ENCODE measurements at regions not wholly inside any gene's neighbourhood (a gene's known extent, or its start where the extent isn't known, plus 50 kb on each side); places are given as distances from the start of the nearest gene placed in this dataset.
"Not testable (repeated sequence)": the region's sequence is repeated elsewhere in the genome, so short reads cannot be mapped to it uniquely, and the experiment has no call there.

DNA sequence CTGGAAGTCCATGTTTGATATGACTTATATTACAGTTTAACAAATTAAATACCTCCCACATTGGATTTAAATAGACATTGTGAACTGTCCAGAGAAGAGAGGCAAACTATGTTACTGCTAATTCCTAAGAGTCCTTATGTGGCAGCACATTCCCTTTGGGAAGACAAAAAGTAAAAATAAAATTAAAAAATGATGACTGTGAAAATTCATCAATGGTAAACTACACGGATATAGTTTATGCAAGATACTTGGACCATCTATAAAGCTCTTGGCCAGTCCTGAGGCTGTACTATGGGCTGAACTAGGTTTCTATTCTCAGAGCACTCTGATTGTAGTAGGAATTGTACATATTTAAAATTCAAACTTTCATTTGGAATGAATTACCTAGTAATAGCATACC is 206.4 kb downstream of the LRRK2 start:
- no peak for DNase-seq

DNA sequence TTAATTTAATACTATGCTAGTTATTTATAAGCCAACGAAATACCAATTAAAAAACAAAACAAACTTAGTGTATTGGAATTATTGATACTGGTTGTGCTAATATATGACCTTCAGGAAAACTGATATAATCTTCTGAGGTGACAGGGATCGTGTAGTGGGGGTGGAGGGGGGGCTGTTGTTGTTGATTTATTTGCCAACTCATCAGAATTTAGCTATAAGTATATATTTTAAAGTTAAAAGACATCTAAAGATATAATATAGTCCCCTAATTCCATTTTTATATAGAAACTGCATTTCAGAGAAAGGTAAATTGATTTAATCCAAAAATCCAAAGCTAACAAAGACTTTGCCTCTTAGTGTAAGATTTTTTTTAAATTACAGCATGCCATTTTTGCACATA is 210.5 kb downstream of the LRRK2 start:
- DNase-seq: no peak

DNA sequence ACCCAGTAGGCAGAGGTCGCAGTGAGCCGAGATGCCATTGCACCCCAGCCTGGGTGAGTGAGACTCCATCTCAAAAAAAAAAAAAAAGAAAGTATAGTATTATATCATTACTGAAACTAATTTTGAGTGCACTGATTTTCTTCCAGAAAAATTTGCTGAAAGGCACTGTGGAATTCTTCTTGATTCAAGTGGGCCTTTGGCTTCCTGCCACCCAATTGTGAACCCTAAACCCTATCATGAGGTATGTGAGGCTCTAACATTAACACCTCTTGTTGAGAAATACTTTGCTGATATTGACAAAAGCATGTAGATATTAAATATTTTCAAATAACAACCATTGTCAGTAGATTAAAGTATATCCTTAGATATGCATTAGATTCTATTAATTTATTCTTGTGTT is 211.2 kb downstream of the LRRK2 start:
- DNase-seq: no peak

DNA sequence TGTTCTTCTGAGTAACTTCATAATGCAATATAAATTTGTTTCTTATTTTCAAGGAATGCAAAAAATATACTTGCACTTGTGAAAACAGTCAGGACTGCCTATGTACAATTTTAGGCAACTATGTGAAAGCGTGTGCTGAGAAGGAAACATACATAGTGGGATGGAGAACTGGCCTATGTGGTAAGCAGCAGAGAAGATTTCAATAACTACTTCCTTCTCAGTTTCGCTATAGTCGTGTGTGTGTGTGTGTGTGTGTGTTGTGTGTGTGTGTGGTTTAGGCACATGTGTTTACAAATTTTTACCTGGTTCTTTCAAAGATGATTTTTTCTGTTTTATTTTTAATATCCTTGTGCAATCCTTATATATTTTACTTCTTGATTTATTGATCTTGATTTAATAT is 211.8 kb downstream of the LRRK2 start:
- DNase-seq: no peak

- no peak for DNase-seq
These were observed 215.1 kb downstream of the LRRK2 start for GRCh38 chr12:40439771-40440492.

- DNase-seq: no peak
These were observed 219.4 kb downstream of the LRRK2 start for GRCh38 chr12:40444174-40444573.

DNA sequence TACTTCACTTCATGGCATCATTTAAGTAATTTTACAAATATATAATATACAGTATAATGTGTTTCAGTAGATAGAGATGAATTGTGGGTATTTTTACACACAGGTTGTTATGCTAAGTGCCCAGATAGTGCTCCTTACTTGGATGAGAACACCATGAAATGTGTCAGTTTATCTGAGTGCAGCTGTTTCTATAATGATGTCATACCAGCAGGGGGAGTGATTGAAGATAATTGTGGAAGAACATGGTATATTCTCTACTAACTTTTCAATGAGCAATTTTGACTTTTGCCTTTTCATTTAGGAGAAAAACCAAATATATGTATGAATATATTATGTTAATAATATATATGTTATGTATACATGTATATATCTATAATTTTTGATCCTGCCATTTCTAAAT is 221.6 kb downstream of the LRRK2 start:
- DNase-seq: no peak

DNA sequence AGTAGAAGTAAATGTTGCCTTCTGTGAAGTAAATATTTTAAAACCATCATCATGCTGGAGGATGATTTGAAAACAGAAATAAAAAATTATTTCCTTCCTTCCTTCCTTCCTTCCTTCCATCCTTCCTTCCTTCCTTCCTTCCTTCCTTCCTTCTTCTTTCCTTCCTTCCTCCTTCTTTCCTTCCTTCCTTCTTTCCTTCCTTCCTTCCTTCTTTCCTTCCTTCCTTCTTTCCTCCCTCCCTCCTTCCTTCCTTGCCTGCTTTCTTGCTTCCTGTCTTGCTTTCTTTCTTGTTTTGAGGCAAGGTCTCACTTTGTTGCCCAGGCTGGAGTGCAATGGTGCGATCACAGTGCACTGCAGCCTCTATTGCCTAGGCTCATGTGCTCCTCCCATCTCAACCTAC is 223.7 kb downstream of the LRRK2 start:
- not testable (repeated sequence) for DNase-seq

DNA sequence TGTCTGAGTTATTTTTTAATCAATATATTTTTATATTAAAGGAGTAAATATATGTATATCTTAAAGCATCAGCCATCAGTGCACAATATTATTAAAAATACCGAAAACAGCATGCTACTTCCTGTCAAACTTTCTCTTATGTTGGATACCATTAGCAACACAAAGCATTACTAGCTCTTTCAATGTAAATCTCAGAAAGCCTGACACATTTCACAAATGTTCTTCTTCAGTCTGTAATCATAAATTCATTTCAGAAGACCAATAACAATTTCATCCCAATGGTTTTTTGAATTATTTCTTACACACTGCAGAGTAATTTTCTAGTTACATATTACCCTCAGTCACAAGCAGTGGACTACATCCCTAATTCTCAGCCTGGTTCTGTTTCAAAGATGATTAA is 226.9 kb downstream of the LRRK2 start:
- DNase-seq: no peak

DNA sequence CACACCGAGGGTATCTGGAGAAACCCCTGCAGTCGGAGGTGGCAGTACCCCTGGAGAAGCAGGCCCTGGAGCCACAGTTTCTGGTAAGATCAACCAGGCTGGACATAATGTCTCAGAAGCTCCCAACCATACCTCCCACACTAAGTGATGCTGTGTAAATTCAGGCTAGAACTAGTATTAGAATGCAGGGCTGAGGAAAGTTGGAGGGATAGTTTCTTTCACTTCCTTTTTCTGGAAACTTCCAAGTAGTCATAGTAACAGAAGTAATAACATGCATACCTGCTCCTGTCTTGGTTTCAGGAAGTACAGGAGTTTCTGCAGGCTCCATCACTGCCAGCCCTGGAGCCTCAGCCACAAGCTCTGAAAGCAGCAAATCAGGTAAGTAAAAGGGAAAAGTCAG is 228.1 kb upstream of the CNTN1 start:
- no peak for DNase-seq

DNA sequence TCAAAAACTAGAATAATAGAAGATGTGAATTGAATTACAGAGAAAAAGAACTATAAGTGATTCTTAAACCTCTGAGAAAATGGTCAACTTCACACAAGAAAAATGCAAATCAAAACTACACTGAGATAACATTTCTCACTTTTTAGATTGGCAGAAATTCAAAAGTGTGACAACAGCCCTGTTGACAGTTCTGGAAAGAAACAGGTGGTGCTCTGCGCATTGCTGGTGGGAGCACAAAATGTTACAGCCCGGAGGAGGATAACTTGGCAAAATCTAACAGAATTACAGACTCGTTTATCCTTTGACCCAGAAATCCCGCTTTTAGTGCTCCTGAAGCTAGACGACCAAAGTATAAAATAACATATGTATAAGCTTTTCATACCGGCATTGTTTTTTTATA is 222.5 kb upstream of the CNTN1 start:
- DNase-seq: no peak

GRCh38 chr12:40473962-40474361 is 218.3 kb upstream of the CNTN1 start:
- DNase-seq: no peak

DNA sequence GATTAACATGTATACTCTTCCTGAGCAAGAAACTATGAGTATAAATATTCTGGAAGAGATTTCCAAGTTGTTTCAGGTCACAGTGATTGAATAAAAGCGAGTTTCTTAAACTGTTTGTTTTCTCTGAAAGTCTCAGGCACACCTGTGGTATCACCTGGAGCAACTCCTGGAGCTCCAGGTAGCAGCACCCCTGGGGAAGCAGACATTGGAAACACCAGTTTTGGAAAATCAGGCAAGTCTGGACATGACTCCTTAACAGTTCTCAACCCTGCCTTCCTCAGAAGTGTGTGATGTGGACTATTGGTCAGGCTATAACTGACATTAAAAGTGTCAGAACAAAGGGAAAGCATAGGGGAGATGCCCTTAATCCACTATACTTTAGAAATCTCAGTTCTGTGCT is 217.6 kb upstream of the CNTN1 start:
- DNase-seq: no peak

- no peak for DNase-seq
These were observed 192.4 kb upstream of the CNTN1 start for GRCh38 chr12:40499856-40500255.

DNA sequence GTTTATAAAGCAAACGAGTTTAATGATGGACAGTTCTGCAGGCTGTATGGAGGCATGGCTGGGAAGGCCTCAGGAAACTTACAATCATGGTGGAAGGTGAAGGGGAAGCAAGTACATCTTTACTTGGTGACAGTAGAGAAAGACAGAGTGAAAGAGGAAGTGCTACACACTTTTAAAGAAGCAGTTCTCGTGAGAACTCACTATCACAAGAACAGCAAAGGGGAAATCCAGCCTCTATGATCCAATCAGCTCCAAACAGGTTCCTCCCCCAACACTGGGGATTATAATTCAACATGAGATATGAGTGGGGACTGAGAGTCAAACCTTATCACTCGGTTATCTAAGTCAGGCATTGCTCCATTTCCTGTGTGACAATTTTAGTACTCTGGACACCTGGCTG is 189.9 kb upstream of the CNTN1 start:
- no peak for DNase-seq

GRCh38 chr12:40505327-40505726 is 186.9 kb upstream of the CNTN1 start:
- no peak for DNase-seq

- DNase-seq: no peak
These were observed 183.8 kb upstream of the CNTN1 start for GRCh38 chr12:40508421-40508820.

DNA sequence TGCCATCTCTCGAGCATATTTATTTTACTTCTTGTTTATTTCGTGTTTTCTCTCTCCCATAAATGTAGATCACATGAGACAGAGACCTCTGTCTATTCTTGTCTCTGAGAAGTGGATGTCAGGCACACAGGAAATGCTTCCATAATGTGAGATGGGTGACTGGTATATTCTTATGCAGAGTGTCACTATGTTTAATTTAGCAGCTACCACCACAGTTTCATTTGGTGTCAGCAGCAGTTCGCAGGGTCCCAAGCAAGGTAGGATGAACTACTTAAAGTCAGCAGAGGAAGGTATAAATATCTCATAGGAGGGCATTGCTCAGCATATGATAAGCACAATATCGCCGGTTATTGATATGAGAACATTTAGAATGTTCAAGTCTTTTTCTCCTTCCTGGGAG is 180.9 kb upstream of the CNTN1 start:
- no peak for DNase-seq

DNA sequence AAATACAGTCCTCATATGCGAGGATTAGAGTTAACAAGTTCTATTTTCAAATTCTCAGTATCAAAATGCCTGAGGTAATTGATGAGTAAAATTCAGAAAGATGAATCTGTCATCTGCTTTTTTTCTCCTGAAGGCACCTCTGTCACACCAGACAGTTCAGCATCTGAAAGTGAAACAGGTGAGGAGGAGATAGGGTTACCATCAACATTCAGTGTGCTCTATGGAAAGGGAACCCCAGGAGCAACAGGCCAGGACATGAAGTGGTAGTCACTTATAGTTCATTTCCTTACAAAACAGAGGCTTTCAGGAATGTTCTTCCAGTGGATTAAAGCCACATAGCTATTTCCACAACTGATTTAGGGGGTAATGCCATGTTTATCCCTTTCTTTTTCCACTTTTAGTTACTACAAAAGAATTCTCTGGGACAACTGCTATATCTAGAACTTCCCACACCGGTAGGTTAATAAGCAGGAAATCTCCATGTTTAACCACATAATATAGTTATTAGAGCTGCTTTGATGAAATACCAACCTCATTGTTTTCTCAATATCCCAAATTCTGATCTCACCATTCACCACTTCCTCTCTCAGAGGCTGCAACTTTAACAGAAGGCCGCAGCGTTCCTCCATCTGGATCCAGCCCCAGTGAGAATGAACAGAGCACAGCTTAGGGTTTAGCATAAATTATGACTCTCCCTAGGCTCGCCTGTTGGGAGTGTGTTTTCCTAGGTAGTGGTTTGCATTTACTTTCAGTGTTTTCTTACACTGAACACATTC is 177.0 kb upstream of the CNTN1 start:
- DNase-seq: no peak

GRCh38 chr12:40522837-40523236 is 169.4 kb upstream of the CNTN1 start:
- no peak for DNase-seq

DNA sequence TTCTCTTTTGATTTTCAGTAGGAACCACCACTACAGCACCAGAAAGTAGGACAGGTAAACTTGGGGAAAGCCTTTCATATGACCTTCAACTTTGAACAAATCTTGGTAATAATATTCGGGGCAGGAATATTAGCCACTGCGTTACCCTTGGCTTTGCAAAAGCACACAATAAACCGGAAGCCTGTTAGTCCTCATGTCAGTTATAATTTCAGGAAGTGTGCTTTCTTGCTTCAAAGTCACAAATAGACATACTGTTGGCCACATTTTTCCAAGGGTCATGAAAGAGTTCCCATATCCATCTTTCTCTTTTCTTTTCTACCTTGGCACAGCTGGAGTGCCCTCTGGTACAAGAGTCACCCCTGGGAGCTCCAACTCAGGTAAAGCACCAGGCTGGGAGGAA is 167.2 kb upstream of the CNTN1 start:
- DNase-seq: no peak

DNA sequence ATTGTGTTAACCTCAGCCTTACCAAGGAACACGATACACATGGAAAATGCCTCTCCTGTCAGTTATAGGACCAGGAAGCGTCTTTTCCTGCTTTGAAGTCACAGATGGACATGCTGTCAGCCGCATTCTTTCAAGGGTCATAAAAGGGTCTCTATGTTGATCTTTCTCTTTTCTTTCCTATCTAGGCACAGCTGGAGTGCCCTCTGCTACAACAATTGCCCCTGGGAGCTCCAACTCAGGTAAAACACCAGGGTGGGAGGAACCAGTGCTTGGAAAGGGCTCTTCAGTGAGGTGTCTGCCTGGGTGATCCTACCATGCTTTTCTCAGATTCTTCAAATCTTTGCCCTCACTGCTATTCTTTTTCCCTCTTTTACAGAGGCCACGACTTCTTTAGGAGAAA is 157.4 kb upstream of the CNTN1 start:
- no peak for DNase-seq

DNA sequence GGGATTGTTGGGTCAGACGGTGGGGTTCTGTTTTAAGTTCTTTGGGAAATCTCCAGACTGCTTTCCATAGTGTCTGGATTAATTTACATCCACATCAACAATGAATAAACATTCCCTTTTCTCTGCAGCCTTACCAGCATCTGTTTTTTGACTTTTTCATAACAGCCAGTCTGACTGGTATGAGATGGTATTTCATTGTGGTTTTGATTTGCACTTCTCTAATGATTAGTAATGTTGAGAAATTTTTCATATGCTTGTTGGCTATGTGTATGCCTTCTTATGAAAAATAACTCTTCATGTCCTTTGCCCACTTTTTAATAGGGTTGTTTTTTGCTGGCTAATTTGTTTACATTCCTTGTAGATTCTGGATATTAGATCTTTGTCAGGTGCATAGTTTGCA is 140.8 kb upstream of the CNTN1 start:
- DNase-seq: no peak

DNA sequence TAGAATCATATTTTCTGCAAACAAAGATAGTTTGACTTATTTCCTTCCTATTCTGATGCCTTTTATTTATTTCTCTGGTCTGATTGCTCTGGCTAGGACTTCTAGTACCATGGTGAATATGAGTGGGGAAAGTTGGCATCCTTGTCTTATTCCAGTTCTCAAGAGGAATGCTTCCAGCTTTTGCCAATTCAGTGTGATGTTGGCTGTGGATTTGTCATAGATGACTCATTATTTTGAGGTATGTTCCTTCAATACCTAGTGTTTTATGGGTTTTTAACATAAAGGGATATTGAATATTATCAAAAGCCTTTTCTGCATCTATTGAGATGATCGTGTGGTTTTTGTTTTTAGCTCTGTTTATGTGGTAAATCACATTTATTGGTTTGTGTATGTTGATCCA is 139.4 kb upstream of the CNTN1 start:
- no peak for DNase-seq

DNA sequence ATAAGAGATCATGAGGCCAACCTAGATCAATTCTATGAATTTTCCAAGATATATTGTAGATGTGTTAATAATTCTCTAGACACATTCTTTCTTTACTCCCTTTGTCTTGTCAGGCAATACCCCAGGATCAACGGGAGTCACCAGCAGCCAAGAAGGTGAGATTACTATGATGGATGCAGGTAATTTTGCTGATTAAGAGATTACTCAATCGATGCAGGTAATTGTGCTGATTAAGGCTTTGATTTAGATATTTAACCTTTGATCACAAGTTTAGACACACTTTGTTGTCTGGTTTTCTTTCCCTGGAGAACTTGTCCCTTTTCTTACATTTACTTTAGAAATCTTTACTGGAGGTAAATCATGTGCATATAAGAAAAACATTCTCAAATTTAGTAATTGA is 134.3 kb upstream of the CNTN1 start:
- DNase-seq: no peak

All from NCI-H1092 treated with DMSO at 0.1 percent for 48 hours (cell line).